H9 (cell line): ENCODE measurements at regions not wholly inside any gene's neighbourhood (a gene's known extent, or its start where the extent isn't known, plus 50 kb on each side); places are given as distances from the start of the nearest gene placed in this dataset.

Experiments used
- DNase-seq: peaks from one replicate; pipeline ENCODE4 v3.0.0-alpha.2; 2017
- H2AFZ ChIP-seq: one replicate; pipeline ENCODE4 v1.6.1; 2013; ENCODE audit warnings: mild to moderate bottlenecking, low read length, control low read depth, moderate library complexity
- H2AK5ac ChIP-seq: 2 replicates; pipeline ENCODE4 v1.6.1; 2013; ENCODE audit warnings: low read length, control low read depth, mixed read lengths; ENCODE audit not compliant: insufficient read length
- H2BK120ac ChIP-seq: one replicate; pipeline ENCODE4 v1.6.1; 2013; ENCODE audit warnings: low read depth, mild to moderate bottlenecking, low read length, control low read depth, inconsistent platforms; ENCODE audit not compliant: poor library complexity, severe bottlenecking
- H2BK12ac ChIP-seq: 2 replicates; pipeline ENCODE4 v1.6.1; 2013; ENCODE audit warnings: low read length, control low read depth, mixed read lengths, low read depth; ENCODE audit not compliant: insufficient read length
- H2BK15ac ChIP-seq: 2 replicates; pipeline ENCODE4 v1.6.1; 2013; ENCODE audit warnings: low read depth, low read length, control low read depth
- H2BK20ac ChIP-seq: one replicate; pipeline ENCODE4 v1.6.1; 2013; ENCODE audit warnings: low read depth, mild to moderate bottlenecking, low read length, control low read depth, inconsistent platforms; ENCODE audit not compliant: poor library complexity, severe bottlenecking
- H2BK5ac ChIP-seq: 2 replicates; pipeline ENCODE4 v1.6.1; 2013; ENCODE audit warnings: low read length, control low read depth, mixed read lengths; ENCODE audit not compliant: insufficient read length
- H3K14ac ChIP-seq: 2 replicates; pipeline ENCODE4 v1.6.1; 2013; ENCODE audit warnings: low read length, control low read depth; ENCODE audit not compliant: insufficient read depth
- H3K18ac ChIP-seq: 2 replicates; pipeline ENCODE4 v1.6.1; 2013; ENCODE audit warnings: low read depth, mild to moderate bottlenecking, mixed read lengths, low read length, control low read depth; ENCODE audit not compliant: insufficient read length
- H3K23ac ChIP-seq: 2 replicates; pipeline ENCODE4 v1.6.1; 2013; ENCODE audit warnings: low read length, control low read depth, mixed read lengths, low read depth; ENCODE audit not compliant: insufficient read length
- H3K23me2 ChIP-seq: 2 replicates; pipeline ENCODE4 v1.6.1; 2013; ENCODE audit warnings: low read depth, mild to moderate bottlenecking, mixed read lengths, low read length, control low read depth; ENCODE audit not compliant: insufficient read length, poor library complexity, severe bottlenecking
- H3K27ac ChIP-seq: 2 replicates; pipeline ENCODE4 v1.5.1; 2013; ENCODE audit warnings: low read length, control low read depth, mixed read lengths, low read depth; ENCODE audit not compliant: insufficient read length
- H3K27me3 ChIP-seq: 2 replicates; pipeline ENCODE4 v1.6.1; 2013; ENCODE audit warnings: low read length, control low read depth, inconsistent platforms; ENCODE audit not compliant: insufficient read depth
- H3K4ac ChIP-seq: 2 replicates; pipeline ENCODE4 v1.6.1; 2013; ENCODE audit warnings: low read depth, mild to moderate bottlenecking, control low read depth, inconsistent platforms, low read length, moderate library complexity
- H3K4me1 ChIP-seq: 2 replicates; pipeline ENCODE4 v1.6.1; 2013; ENCODE audit warnings: low read length, control low read depth, inconsistent platforms; ENCODE audit not compliant: insufficient read depth
- H3K4me2 ChIP-seq: 2 replicates; pipeline ENCODE4 v1.6.1; 2013; ENCODE audit warnings: low read length, control low read depth, mixed read lengths; ENCODE audit not compliant: insufficient read length, insufficient read depth
- H3K56ac ChIP-seq: 2 replicates; pipeline ENCODE4 v1.6.1; 2013; ENCODE audit warnings: low read depth, mild to moderate bottlenecking, mixed read lengths, low read length, control low read depth; ENCODE audit not compliant: insufficient read length
- H3K79me1 ChIP-seq: 2 replicates; pipeline ENCODE4 v1.6.1; 2013; ENCODE audit warnings: low read depth, mild to moderate bottlenecking, moderate library complexity, low read length, control low read depth, inconsistent platforms; ENCODE audit not compliant: insufficient read depth, poor library complexity, severe bottlenecking
- H3K79me2 ChIP-seq: 2 replicates; pipeline ENCODE4 v1.6.1; 2013; ENCODE audit warnings: low read length, control low read depth, inconsistent platforms; ENCODE audit not compliant: insufficient read depth
- H3K9ac ChIP-seq: 2 replicates; pipeline ENCODE4 v1.6.1; 2013; ENCODE audit warnings: low read length, control low read depth, mixed read lengths; ENCODE audit not compliant: insufficient read length; ENCODE audit errors: extremely low read depth
- H3K9me3 ChIP-seq: one replicate; pipeline ENCODE4 v1.6.1; 2013; ENCODE audit warnings: low read depth, low read length, inconsistent platforms; ENCODE audit not compliant: control insufficient read depth
- H3T11ph ChIP-seq: one replicate; pipeline ENCODE4 v1.6.1; 2013; ENCODE audit warnings: mild to moderate bottlenecking, low read length, control low read depth, inconsistent platforms
- H4K20me1 ChIP-seq: one replicate; pipeline ENCODE4 v1.6.1; 2013; ENCODE audit not compliant: control insufficient read depth, insufficient read length, insufficient read depth
- H4K5ac ChIP-seq: 2 replicates; pipeline ENCODE4 v1.6.1; 2013; ENCODE audit warnings: low read depth, mild to moderate bottlenecking, mixed read lengths, low read length, control low read depth; ENCODE audit not compliant: insufficient read length
- H4K8ac ChIP-seq: replicated peaks from 2 replicates; pipeline ENCODE4 v1.6.1; 2013; ENCODE audit warnings: low read length, control low read depth, mixed read lengths, low read depth; ENCODE audit not compliant: insufficient read length
- H4K91ac ChIP-seq: 2 replicates; pipeline ENCODE4 v1.6.1; 2013; ENCODE audit warnings: low read depth, mild to moderate bottlenecking, moderate library complexity, mixed read lengths, low read length, control low read depth; ENCODE audit not compliant: insufficient read length
- H3K27ac Mint-ChIP-seq, 3 experiments: 2 replicates in 2 of 3; 3 replicates in 1 of 3; pipeline ENCODE4 v1.8.0; 2020 to 2021; ENCODE audit warnings: mixed read lengths in 3 of 3, mild to moderate bottlenecking in 1 of 3, moderate library complexity in 1 of 3
- H3K27me3 Mint-ChIP-seq: 2 replicates; pipeline ENCODE4 v1.8.0; 2021; ENCODE audit warnings: low read depth, mild to moderate bottlenecking, moderate library complexity, mixed read lengths
- H3K36me3 Mint-ChIP-seq, 3 experiments: 2 replicates in 2 of 3; 3 replicates in 1 of 3; pipeline ENCODE4 v1.8.0; 2020 to 2021; ENCODE audit warnings: low read depth in 3 of 3, mixed read lengths in 3 of 3; ENCODE audit not compliant: insufficient read depth in 1 of 3
- H3K4me1 Mint-ChIP-seq, 2 experiments: 2 replicates each; pipeline ENCODE4 v1.8.0; 2020; ENCODE audit warnings: mixed read lengths in 2 of 2
- H3K4me3 Mint-ChIP-seq, 2 experiments: 2 replicates in 1 of 2; 3 replicates in 1 of 2; pipeline ENCODE4 v1.8.0; 2020 to 2021; ENCODE audit warnings: mild to moderate bottlenecking in 2 of 2, mixed read lengths in 2 of 2, moderate library complexity in 1 of 2
- H3K9me3 Mint-ChIP-seq, 2 experiments: 2 replicates in 1 of 2; 3 replicates in 1 of 2; pipeline ENCODE4 v1.8.0; 2020; ENCODE audit warnings: mild to moderate bottlenecking in 2 of 2, mixed read lengths in 2 of 2, moderate library complexity in 1 of 2
- CTCF ChIP-seq: fragments of 200-600 bp; sonication (generic); conservative IDR thresholded peaks from 3 replicates; pipeline ENCODE4 v1.8.0; 2021; ENCODE audit warnings: antibody characterized with exemption, mild to moderate bottlenecking
- WGBS: extraction: QIAGEN DNeasy Blood & Tissue Kit; methylation state at CpG from one replicate; pipeline ENCODE4 v1.1.7; 2013; ENCODE audit warnings: missing lambda C conversion rate, low lambda C conversion rate, mixed read lengths; ENCODE audit not compliant: insufficient read length; ENCODE audit errors: extremely low coverage; 5-methylcytosine and 5-hydroxymethylcytosine counted together

DNA sequence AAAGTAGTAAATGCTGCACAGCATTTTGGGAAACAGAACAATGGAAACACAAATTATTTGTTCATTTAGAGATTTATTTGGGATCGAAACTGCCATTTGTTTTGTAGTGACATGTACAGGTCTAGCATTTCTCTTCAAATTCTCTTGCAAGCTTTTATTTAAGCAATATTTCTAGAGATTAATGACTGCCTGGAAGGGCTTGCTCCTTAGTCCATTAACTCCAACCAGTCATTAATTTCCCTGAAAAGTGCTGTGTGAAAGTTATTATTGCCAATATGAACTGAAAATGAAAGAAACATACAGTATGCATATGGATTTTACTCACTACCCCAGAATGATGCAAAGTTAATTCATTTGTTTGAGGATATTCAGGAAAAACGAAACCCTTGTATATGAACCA, 1349.6 kb upstream of the FLRT2 start:
- no peak overlapping the region for H3K18ac ChIP-seq
- no peak overlapping the region for H2BK5ac ChIP-seq
- Mint-ChIP-seq H3K4me3 (no peak overlapping the region), H3K27me3 (no peaks in the 10 kb centered on the region), H3K4me1 (no peaks in the 10 kb centered on the region), H3K36me3 (no peaks in the 10 kb centered on the region), H3K27ac (no peak overlapping the region), H3K9me3 (no peaks in the 10 kb centered on the region)
- no CpG with 5 or more reads among the region's 2 CpGs for WGBS
- H3T11ph ChIP-seq = no peak overlapping the region
- H3K79me2 ChIP-seq = no peaks in the 10 kb centered on the region
- H3K9ac ChIP-seq = no peak overlapping the region
- no peak overlapping the region for H3K14ac ChIP-seq
- no peak overlapping the region for H2AFZ ChIP-seq
- H3K23ac ChIP-seq = no peak overlapping the region
- no peak for DNase-seq
- H2BK12ac ChIP-seq = no peak overlapping the region
- H3K79me1 ChIP-seq = no peaks in the 10 kb centered on the region
- H3K23me2 ChIP-seq = no peaks in the 10 kb centered on the region
- no peaks in the 10 kb centered on the region for H3K9me3 ChIP-seq
- H3K4me2 ChIP-seq = no peak overlapping the region
- H3K56ac ChIP-seq = no peak overlapping the region
- H4K8ac ChIP-seq = no peak overlapping the region
- no peak overlapping the region for H3K4ac ChIP-seq
- no peaks in the 10 kb centered on the region for H3K4me1 ChIP-seq
- no peak overlapping the region for H2BK120ac ChIP-seq
- no peak overlapping the region for H2BK20ac ChIP-seq
- no peak for TF ChIP-seq CTCF
- H4K20me1 ChIP-seq = no peaks in the 10 kb centered on the region
- no peak overlapping the region for H2BK15ac ChIP-seq
- H3K27me3 ChIP-seq = no peaks in the 10 kb centered on the region
- H4K5ac ChIP-seq = no peak overlapping the region
- H2AK5ac ChIP-seq = no peak overlapping the region
- H3K27ac ChIP-seq = no peak overlapping the region
- H4K91ac ChIP-seq = no peak overlapping the region
